ENCODE measurements at regions not wholly inside any gene's neighbourhood (a gene's known extent, or its start where the extent isn't known, plus 50 kb on each side); places are given as distances from the start of the nearest gene placed in this dataset.

GRCh38 chr1:213370523-213370922 lies 319.5 kb downstream of the RPS6KC1 start:
- Histone ChIP-seq H3F3A (ENCODE audit: low read length, unreplicated experiment) (no peaks in the 10 kb centered on the region), H4K20me1 (ENCODE audit: low read length) (no peaks in the 10 kb centered on the region), H2AFZ (ENCODE audit: low read length) (no peak overlapping the region), H3K4me3 (ENCODE audit: low read length) (no peak overlapping the region), H3K9me3 (ENCODE audit: low read length) (no peaks in the 10 kb centered on the region), H3K79me2 (ENCODE audit: low read length) (no peaks in the 10 kb centered on the region), H3K36me3 (ENCODE audit: low read depth, low read length) (no peaks in the 10 kb centered on the region), H3K9me2 (replicated peaks; ENCODE audit: low read length) (no peaks in the 10 kb centered on the region), H3K27me3 (ENCODE audit: low read length) (peaks cover 42% of the 10 kb centered on the region), H3K4me2 (ENCODE audit: low read length) (no peak overlapping the region), H3K9ac (ENCODE audit: low read length) (no peak overlapping the region), H3K4me1 (ENCODE audit: insufficient read depth, low read length) (no peaks in the 10 kb centered on the region), H3K27ac (ENCODE audit: low read length) (no peak overlapping the region)
- POLR2A ChIA-PET (ENCODE audit: unreplicated experiment): no interaction called here
- ATAC-seq: no peak
- no peak for DNase-seq
- TF ChIP-seq EZH2phosphoT487 (IDR thresholded peaks at IDR 0.05; ENCODE audit: borderline replicate concordance, low read length) (no peak), CTCF (conservative IDR thresholded peaks at IDR 0.05; ENCODE audit: low read depth, low read length) (no peak), EZH2 (IDR thresholded peaks at IDR 0.05; ENCODE audit: low read length, unreplicated experiment) (no peak)
- intact Hi-C loops (cut with micrococcal nuclease): loop anchor here (5.0 kb wide), 1 partner anchor 248 kb away; no protein-coding TSS in a partner anchor
- CTCF ChIA-PET: no interaction called here
- no TSS peak for BruUV-seq (replicated peaks)

- Histone ChIP-seq H3K9me3 (ENCODE audit: low read length) (no peaks in the 10 kb centered on the region), H3K79me2 (ENCODE audit: low read length) (no peaks in the 10 kb centered on the region), H3K27me3 (ENCODE audit: low read length) (peaks cover 35% of the 10 kb centered on the region), H3K27ac (ENCODE audit: low read length) (no peak overlapping the region), H3K4me3 (ENCODE audit: low read length) (no peak overlapping the region), H2AFZ (ENCODE audit: low read length) (no peak overlapping the region), H3K36me3 (ENCODE audit: low read depth, low read length) (no peaks in the 10 kb centered on the region), H3K4me2 (ENCODE audit: low read length) (no peak overlapping the region), H3K9me2 (replicated peaks; ENCODE audit: low read length) (no peaks in the 10 kb centered on the region), H3K4me1 (ENCODE audit: insufficient read depth, low read length) (no peaks in the 10 kb centered on the region), H4K20me1 (ENCODE audit: low read length) (no peaks in the 10 kb centered on the region), H3K9ac (ENCODE audit: low read length) (no peak overlapping the region), H3F3A (ENCODE audit: low read length, unreplicated experiment) (no peaks in the 10 kb centered on the region)
- TF ChIP-seq EZH2phosphoT487 (IDR thresholded peaks at IDR 0.05; ENCODE audit: borderline replicate concordance, low read length) (no peak), EZH2 (IDR thresholded peaks at IDR 0.05; ENCODE audit: low read length, unreplicated experiment) (no peak), CTCF (conservative IDR thresholded peaks at IDR 0.05; ENCODE audit: low read depth, low read length) (no peak)
- ChIA-PET POLR2A (ENCODE audit: unreplicated experiment) (interaction anchor here (0.6 kb wide), 1 partner anchor 836 kb away, joined by 6 read pairs; no protein-coding TSS in a partner anchor), CTCF (no interaction called here)
- no TSS peak for BruUV-seq (replicated peaks)
- ATAC-seq (no peak), DNase-seq (no peak)
- intact Hi-C loops (cut with micrococcal nuclease): loop anchor here (5.0 kb wide), 1 partner anchor 249 kb away; no protein-coding TSS in a partner anchor
These were observed 320.4 kb downstream of the RPS6KC1 start for GRCh38 chr1:213371525-213371846.

GRCh38 chr1:213371847-213372619 lies 321.0 kb downstream of the RPS6KC1 start:
- ChIA-PET POLR2A (ENCODE audit: unreplicated experiment) (interaction anchor here (0.6 kb wide), 1 partner anchor 836 kb away, joined by 6 read pairs; no protein-coding TSS in a partner anchor), CTCF (no interaction called here)
- ATAC-seq (no peak), DNase-seq (no peak)
- Histone ChIP-seq H3K79me2 (ENCODE audit: low read length) (no peaks in the 10 kb centered on the region), H3K4me3 (ENCODE audit: low read length) (no peak overlapping the region), H3K9ac (ENCODE audit: low read length) (no peak overlapping the region), H3K27me3 (ENCODE audit: low read length) (peaks cover 35% of the 10 kb centered on the region), H3F3A (ENCODE audit: low read length, unreplicated experiment) (no peaks in the 10 kb centered on the region), H3K4me2 (ENCODE audit: low read length) (no peak overlapping the region), H3K36me3 (ENCODE audit: low read depth, low read length) (no peaks in the 10 kb centered on the region), H2AFZ (ENCODE audit: low read length) (no peak overlapping the region), H3K9me2 (replicated peaks; ENCODE audit: low read length) (no peaks in the 10 kb centered on the region), H4K20me1 (ENCODE audit: low read length) (no peaks in the 10 kb centered on the region), H3K9me3 (ENCODE audit: low read length) (no peaks in the 10 kb centered on the region), H3K27ac (ENCODE audit: low read length) (no peak overlapping the region), H3K4me1 (ENCODE audit: insufficient read depth, low read length) (no peaks in the 10 kb centered on the region)
- BruUV-seq (replicated peaks): no TSS peak
- no peak for TF ChIP-seq CTCF (conservative IDR thresholded peaks at IDR 0.05; ENCODE audit: low read depth, low read length)
- no peak for TF ChIP-seq EZH2 (IDR thresholded peaks at IDR 0.05; ENCODE audit: low read length, unreplicated experiment)
- no peak for TF ChIP-seq EZH2phosphoT487 (IDR thresholded peaks at IDR 0.05; ENCODE audit: borderline replicate concordance, low read length)
- intact Hi-C loops (cut with micrococcal nuclease): loop anchor here (5.0 kb wide), 1 partner anchor 250 kb away; no protein-coding TSS in a partner anchor

Data from PC-3 (cell line).